Common myeloid progenitor, CD34-positive (primary cell): ENCODE measurements at regions not wholly inside any gene's neighbourhood (a gene's known extent, or its start where the extent isn't known, plus 50 kb on each side); places are given as distances from the start of the nearest gene placed in this dataset.

Experiments
- CTCF ChIA-PET: fragments of 350-600 bp; sonication (Branson Sonifier 250); formaldehyde crosslinking; loops from one replicate; lab custom pipeline; 2021; ENCODE audit warnings: antibody characterized with exemption; lab: Charles Lee
- POLR2A ChIA-PET: fragments of 350-600 bp; sonication (Branson Sonifier 250); formaldehyde crosslinking; loops from one replicate; lab custom pipeline; 2021; ENCODE audit warnings: antibody characterized with exemption; lab: Charles Lee
- DNase-seq, 3 donors: peaks; one replicate each; pipeline versions ENCODE4 v3.0.0 to v3.0.0-alpha.2; 2013
- H3K27ac ChIP-seq, 2 experiments: 1 replicate in 1 of 2; 2 replicates in 1 of 2; pipeline ENCODE4 v1.7.0; 2013; ENCODE audit warnings: inconsistent platforms in 2 of 2, low read length in 2 of 2, mild to moderate bottlenecking in 2 of 2, low read depth in 1 of 2, moderate library complexity in 1 of 2; ENCODE audit not compliant: severe bottlenecking in 2 of 2, insufficient read depth in 1 of 2, poor library complexity in 1 of 2
- H3K27me3 ChIP-seq, 5 experiments: replicated peaks in 2 of 5; 1 replicate in 3 of 5; 2 replicates in 2 of 5; pipeline versions ENCODE4 v1.6.1 to v1.7.0; 2013; ENCODE audit warnings: low read length in 4 of 5, mild to moderate bottlenecking in 2 of 5, moderate library complexity in 2 of 5, inconsistent platforms in 1 of 5; ENCODE audit not compliant: insufficient read depth in 5 of 5, control insufficient read depth in 4 of 5
- H3K36me3 ChIP-seq, 4 experiments: 1 replicate in 2 of 4; 2 replicates in 2 of 4; pipeline versions ENCODE4 v1.6.1 to v1.7.0; 2013; ENCODE audit warnings: low read length in 3 of 4, control low read depth in 1 of 4, mild to moderate bottlenecking in 1 of 4; ENCODE audit not compliant: control insufficient read depth in 4 of 4, insufficient read depth in 4 of 4
- H3K4me1 ChIP-seq, 4 experiments: 1 replicate in 3 of 4; 2 replicates in 1 of 4; pipeline versions ENCODE4 v1.6.1 to v1.7.1; 2013; ENCODE audit warnings: low read length in 3 of 4, mild to moderate bottlenecking in 3 of 4, control low read depth in 1 of 4, inconsistent platforms in 1 of 4, moderate library complexity in 1 of 4; ENCODE audit not compliant: control insufficient read depth in 4 of 4, insufficient read depth in 4 of 4; ENCODE audit errors: control extremely low read depth in 1 of 4
- H3K4me3 ChIP-seq, 7 experiments: 1 replicate in 4 of 7; 2 replicates in 3 of 7; pipeline versions ENCODE4 v1.5.1 to v1.7.0; 2013; ENCODE audit warnings: mild to moderate bottlenecking in 7 of 7, low read length in 6 of 7, moderate library complexity in 6 of 7, inconsistent platforms in 2 of 7, low read depth in 2 of 7, control low read depth in 1 of 7; ENCODE audit not compliant: insufficient read depth in 4 of 7, control insufficient read depth in 1 of 7; ENCODE audit errors: extremely low read depth in 1 of 7
- H3K9me3 ChIP-seq, 5 experiments: 1 replicate in 4 of 5; 2 replicates in 1 of 5; pipeline versions ENCODE4 v1.6.1 to v1.7.1; 2013; ENCODE audit warnings: low read length in 4 of 5, mild to moderate bottlenecking in 2 of 5, inconsistent platforms in 1 of 5, low read depth in 1 of 5, moderate library complexity in 1 of 5; ENCODE audit not compliant: control insufficient read depth in 4 of 5, insufficient read depth in 2 of 5; ENCODE audit errors: control extremely low read depth in 1 of 5
- WGBS: methylation state at CpG from one replicate; pipeline ENCODE4 v1.1.5; 2013; ENCODE audit not compliant: insufficient coverage; 5-methylcytosine and 5-hydroxymethylcytosine counted together

DNA sequence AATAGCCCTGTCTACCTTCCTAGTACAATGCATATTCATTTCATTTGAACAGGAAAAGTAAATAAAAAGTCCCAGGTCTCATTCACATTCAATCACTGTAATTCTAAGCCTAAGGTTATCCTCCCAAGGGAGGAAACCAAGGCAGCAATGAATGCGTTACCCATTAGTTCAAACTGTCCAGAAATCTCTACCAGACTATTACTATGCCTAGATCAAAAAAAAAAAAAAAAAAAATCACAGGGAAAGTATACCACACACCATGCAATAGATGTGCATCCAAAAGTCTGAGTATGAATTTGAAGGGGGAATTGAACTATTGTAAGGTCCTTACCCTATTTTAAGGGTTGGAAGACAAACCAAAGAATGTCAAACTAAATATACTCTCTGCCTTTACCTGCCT is 598.0 kb upstream of the API5 start:
- no CpG with 5 or more reads among the region's 1 CpG for WGBS
- H3K27ac ChIP-seq: no peak overlapping the region
- H3K27me3 ChIP-seq: no peaks in the 10 kb centered on the region
- H3K4me1 ChIP-seq: no peaks in the 10 kb centered on the region
- ChIA-PET POLR2A (no interaction called here), CTCF (no interaction called here)
- H3K9me3 ChIP-seq: no peaks in the 10 kb centered on the region
- no peaks in the 10 kb centered on the region for H3K36me3 ChIP-seq
- no peak overlapping the region for H3K4me3 ChIP-seq
- DNase-seq: no peak

GRCh38 chr11:42720716-42721563 is 590.9 kb upstream of the API5 start:
- Histone ChIP-seq H3K9me3 (no peaks in the 10 kb centered on the region), H3K36me3 (no peaks in the 10 kb centered on the region), H3K27ac (no peak overlapping the region), H3K27me3 (no peaks in the 10 kb centered on the region), H3K4me3 (no peak overlapping the region), H3K4me1 (no peaks in the 10 kb centered on the region)
- no peak for DNase-seq
- WGBS: 60% methylated on average over 1 of the region's 3 CpGs
- ChIA-PET POLR2A (no interaction called here), CTCF (no interaction called here)

DNA sequence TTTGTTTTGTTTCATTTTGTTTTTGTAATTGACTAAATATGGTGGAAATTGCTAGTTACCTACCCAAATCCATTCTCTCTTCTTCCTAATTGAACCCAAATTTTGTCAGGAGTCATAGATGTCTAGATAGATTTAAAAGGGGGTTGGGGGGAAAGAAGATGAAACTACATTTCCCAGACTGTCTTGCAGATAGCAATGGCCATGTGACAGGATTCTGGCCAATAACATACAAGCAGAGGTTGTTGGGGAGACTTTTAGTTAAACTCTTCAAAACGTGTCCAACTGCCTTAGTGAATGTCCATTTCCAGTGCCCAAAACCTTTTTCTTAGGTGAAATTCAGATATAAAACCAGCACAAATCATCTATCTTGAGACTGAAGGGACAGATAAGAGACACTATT is 583.9 kb upstream of the API5 start:
- WGBS: 67% methylated on average over 1 of the region's 1 CpG
- POLR2A ChIA-PET: no interaction called here

DNA sequence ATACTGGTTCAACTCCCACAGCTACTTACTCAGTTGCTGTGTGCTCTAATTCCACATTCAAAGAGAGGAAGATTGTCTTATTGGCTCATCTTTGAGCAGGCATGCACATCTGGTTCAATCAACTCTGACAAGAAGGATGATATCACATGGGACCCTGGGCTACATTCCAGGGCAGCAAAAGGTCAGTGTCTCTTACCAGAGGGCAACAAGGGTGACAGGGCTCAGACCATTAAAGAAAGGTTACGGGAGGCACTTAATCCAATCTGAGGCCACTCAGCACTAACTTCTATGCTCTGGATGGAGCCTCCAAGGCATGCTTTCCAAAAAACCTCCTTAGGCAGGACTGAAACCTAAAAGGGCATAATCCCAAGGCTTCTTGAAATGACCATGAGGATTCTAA is 549.4 kb upstream of the API5 start:
- no peaks in the 10 kb centered on the region for H3K27me3 ChIP-seq

More for the DNA sequence above, 583.9 kb upstream of the API5 start:
- DNase-seq: no peak
- no peak overlapping the region for H3K27ac ChIP-seq
- H3K4me3 ChIP-seq: no peak overlapping the region
- H3K27me3 ChIP-seq: no peaks in the 10 kb centered on the region
- H3K36me3 ChIP-seq: no peaks in the 10 kb centered on the region
- H3K9me3 ChIP-seq: no peaks in the 10 kb centered on the region
- CTCF ChIA-PET: no interaction called here
- no peaks in the 10 kb centered on the region for H3K4me1 ChIP-seq

DNA sequence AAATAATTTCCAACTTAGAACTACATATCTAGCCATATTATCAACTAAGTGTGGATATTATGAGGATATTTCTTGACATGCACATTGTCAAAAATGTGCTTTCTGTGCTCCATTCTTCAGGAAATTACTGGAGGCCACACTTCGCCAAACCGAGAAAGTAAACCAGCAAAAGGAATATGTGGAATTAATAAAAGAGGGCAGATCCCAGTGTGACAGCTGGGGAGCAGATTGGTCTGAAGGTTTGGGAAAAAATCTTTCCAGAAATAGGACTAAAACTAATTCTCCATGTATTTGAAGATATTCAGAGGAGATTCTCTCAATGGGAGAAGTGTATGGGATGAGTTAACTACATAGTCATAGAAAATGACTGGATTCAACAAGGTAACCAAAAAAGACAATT is 546.9 kb upstream of the API5 start:
- H3K36me3 ChIP-seq: no peaks in the 10 kb centered on the region
- no peaks in the 10 kb centered on the region for H3K4me1 ChIP-seq
- WGBS: 100% methylated on average over 2 of the region's 2 CpGs
- no peaks in the 10 kb centered on the region for H3K27me3 ChIP-seq
- CTCF ChIA-PET: no interaction called here
- POLR2A ChIA-PET: no interaction called here
- H3K9me3 ChIP-seq: no peaks in the 10 kb centered on the region
- no peak overlapping the region for H3K27ac ChIP-seq
- DNase-seq: no peak
- no peak overlapping the region for H3K4me3 ChIP-seq

More for the DNA sequence above, 549.4 kb upstream of the API5 start:
- no peak for DNase-seq
- 100% methylated on average over 1 of the region's 1 CpG for WGBS
- ChIA-PET POLR2A (no interaction called here), CTCF (no interaction called here)
- Histone ChIP-seq H3K4me3 (no peak overlapping the region), H3K9me3 (no peaks in the 10 kb centered on the region), H3K36me3 (no peaks in the 10 kb centered on the region), H3K27ac (no peak overlapping the region), H3K4me1 (no peaks in the 10 kb centered on the region)

DNA sequence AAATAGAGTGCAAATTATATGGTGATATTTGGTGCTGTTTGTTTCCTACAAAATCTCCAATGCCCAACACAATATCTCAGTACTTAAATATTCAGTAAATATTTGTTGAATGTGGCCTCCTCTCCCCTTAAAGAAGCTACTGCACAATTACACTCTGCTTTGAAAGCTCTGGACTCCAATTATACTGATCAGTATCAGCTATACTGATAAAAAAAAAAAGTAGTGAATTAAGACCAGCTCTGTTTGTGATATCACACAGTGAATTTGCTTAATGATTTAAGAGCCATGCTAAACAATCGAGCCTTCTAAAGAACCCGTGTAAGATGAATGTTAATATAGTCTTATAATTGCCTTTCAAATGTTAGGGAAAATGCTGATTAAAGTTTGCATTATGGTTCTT is 543.2 kb upstream of the API5 start:
- no CpG with 5 or more reads among the region's 2 CpGs for WGBS
- ChIA-PET POLR2A (no interaction called here), CTCF (interaction anchor here (1.8 kb wide), 1 partner anchor 8 kb away, joined by 8 read pairs; no protein-coding TSS in a partner anchor)
- DNase-seq: no peak
- Histone ChIP-seq H3K27ac (no peak overlapping the region), H3K4me1 (no peaks in the 10 kb centered on the region), H3K4me3 (no peak overlapping the region), H3K27me3 (peaks cover 0 to under 1% (median 0%) of the 10 kb centered on the region in 5 experiments), H3K36me3 (no peaks in the 10 kb centered on the region), H3K9me3 (no peaks in the 10 kb centered on the region)

DNA sequence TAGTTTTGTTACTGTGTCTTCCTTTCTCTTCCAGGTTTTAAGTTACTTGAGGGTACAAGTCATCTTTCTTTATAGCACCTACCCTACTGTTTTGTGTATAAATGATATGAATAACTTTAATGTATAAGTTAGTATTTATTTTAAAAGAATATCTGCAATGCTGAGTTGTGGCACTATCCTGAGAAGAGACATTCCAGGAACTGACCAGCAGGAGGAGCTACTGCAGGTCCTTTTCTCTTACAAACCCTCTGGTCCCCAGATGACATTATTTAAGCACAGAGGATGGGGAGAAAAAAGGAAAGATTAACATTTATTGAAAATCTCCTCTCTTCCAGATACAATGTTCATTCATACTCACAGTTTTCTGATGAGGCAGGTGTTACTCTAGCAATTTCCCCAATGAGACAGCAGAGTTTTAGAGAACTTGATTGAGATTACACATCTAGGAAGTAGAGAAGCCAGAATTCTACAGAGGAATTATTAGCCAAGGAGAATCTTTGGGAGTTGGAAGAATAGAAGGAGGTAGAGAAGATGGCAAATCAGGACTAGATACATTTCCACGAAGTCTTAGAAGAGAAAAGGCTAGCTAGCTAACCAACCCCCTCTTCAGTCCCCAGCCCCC is 541.2 kb upstream of the API5 start:
- no peak overlapping the region for H3K4me3 ChIP-seq
- no peaks in the 10 kb centered on the region for H3K9me3 ChIP-seq
- no peak overlapping the region for H3K27ac ChIP-seq
- H3K4me1 ChIP-seq: no peaks in the 10 kb centered on the region
- DNase-seq: peak; percentile 22 to 48 (median 31)
- POLR2A ChIA-PET: no interaction called here
- CTCF ChIA-PET: interaction anchor here (2.0 kb wide), 1 partner anchor 512 kb away, joined by 14 read pairs; no protein-coding TSS in a partner anchor
- WGBS: 0% methylated on average over 1 of the region's 1 CpG
- no peaks in the 10 kb centered on the region for H3K36me3 ChIP-seq
- peaks cover 0 to 3% (median 0%) of the 10 kb centered on the region in 5 experiments for H3K27me3 ChIP-seq
